ENCODE measurements at regions not wholly inside any gene's neighbourhood (a gene's known extent, or its start where the extent isn't known, plus 50 kb on each side); places are given as distances from the start of the nearest gene placed in this dataset.

DNA sequence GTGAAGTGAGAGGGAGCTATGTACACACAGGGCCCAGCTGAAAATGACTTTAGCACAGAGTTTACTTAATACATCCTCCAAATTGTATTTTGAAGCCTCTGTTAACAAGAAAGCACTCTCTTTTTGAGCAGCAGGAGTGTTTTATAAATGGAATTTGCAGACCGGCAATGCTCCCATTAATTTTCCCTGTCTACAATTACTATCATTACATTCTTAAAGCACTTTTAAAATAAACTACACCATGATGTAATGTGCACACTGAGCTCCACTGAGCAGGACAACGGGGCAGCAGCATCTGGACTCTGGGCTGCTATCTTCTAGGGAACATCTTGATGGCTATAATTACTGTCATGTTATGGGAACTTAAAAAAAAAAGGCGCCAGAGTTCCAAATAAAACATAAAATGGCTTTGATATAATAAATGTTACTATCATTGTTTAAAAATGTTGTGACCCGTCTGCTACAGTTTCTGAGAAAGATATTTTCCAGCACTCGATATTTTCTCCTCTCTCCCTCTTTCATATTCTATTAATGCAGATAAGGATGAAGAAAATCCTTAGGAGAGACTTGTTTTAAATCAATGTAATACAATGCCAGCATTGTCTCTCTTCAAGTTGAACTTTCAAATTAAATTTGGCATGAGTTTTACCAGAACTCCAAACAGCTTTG is 150.9 kb downstream of the HLX start:
- H3K4me3 ChIP-seq, result no peak overlapping the region
- no peaks in the 10 kb centered on the region for H3K27me3 ChIP-seq
- H3K9ac ChIP-seq (ENCODE audit: low read depth in 2 of 2, low read length in 2 of 2), result no peak overlapping the region
- TF ChIP-seq, protein P1, sequence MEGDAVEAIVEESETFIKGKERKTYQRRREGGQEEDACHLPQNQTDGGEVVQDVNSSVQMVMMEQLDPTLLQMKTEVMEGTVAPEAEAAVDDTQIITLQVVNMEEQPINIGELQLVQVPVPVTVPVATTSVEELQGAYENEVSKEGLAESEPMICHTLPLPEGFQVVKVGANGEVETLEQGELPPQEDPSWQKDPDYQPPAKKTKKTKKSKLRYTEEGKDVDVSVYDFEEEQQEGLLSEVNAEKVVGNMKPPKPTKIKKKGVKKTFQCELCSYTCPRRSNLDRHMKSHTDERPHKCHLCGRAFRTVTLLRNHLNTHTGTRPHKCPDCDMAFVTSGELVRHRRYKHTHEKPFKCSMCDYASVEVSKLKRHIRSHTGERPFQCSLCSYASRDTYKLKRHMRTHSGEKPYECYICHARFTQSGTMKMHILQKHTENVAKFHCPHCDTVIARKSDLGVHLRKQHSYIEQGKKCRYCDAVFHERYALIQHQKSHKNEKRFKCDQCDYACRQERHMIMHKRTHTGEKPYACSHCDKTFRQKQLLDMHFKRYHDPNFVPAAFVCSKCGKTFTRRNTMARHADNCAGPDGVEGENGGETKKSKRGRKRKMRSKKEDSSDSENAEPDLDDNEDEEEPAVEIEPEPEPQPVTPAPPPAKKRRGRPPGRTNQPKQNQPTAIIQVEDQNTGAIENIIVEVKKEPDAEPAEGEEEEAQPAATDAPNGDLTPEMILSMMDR (IDR thresholded peaks at IDR 0.05), result no peak
- no peak overlapping the region for H3K27ac ChIP-seq
- no peaks in the 10 kb centered on the region for H3K4me1 ChIP-seq
- H3K9me3 ChIP-seq, result no peaks in the 10 kb centered on the region
- intact Hi-C loops (cut with DNase I), result no loop called here
- no peaks in the 10 kb centered on the region for H3K36me3 ChIP-seq
- no peak for DNase-seq

DNA sequence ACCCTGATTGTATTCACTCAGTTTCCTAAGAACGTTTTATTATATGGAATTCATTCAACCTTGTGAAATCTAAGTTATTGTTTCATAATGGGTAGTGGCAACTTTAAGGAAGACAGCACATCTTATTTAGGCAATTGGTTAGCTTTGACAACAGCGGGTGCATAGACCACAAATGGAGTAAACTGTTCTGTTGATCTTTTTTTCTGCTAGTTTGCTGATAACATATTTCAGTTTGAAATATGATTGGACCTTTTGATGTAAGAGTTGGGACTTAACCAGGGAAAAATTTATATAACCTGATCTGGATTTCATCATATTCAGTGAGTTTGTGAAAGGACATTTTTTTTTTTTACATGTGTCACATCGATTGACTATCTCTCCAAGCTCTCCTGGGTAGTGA is 151.7 kb downstream of the HLX start:
- Histone ChIP-seq H3K36me3 (no peaks in the 10 kb centered on the region), H3K4me3 (no peak overlapping the region), H3K4me1 (no peaks in the 10 kb centered on the region), H3K27me3 (no peaks in the 10 kb centered on the region), H3K9me3 (no peaks in the 10 kb centered on the region), H3K27ac (no peak overlapping the region), H3K9ac (ENCODE audit: low read depth in 2 of 2, low read length in 2 of 2) (no peak overlapping the region)
- intact Hi-C loops (cut with DNase I), result no loop called here
- TF ChIP-seq, protein P1 (IDR thresholded peaks at IDR 0.05), result no peak
- DNase-seq, result no peak

DNA sequence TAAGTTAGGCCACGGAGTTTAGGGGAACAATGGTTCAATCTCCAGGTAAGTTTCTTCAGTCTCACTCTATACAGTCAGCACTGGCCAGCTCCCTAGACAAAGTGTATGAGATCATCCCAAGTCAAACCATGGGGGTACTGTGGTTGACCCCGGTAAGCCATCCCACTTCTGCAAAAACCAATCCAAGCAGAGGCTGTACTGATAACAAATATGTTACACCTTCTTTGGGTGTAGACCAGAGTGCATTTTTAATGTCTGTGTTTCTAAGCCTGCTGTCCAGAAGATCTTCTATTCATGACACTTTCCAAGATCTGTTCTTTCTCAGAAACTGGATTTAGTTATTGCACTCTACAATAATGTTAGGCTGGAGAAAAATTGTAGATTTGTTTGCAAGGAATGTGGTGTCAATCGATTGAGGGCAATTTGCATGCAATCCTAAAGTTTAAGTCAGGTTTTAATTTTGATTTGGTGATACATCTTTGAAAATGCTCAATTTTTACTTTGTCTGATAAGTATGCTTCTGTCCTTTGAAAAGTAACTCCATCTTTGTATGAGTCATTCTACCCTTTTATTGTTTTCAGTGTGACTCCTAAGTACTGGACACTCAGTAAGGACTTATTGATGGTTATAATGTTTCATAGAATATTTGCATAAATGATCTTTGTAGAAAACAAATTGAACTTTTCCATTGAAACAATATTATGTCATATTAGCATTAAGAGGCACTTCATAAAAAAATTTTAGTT is 152.4 kb downstream of the HLX start:
- Histone ChIP-seq H3K9ac (ENCODE audit: low read depth in 2 of 2, low read length in 2 of 2) (no peak overlapping the region), H3K4me3 (no peak overlapping the region), H3K9me3 (no peaks in the 10 kb centered on the region), H3K36me3 (no peaks in the 10 kb centered on the region), H3K27ac (no peak overlapping the region), H3K4me1 (no peaks in the 10 kb centered on the region), H3K27me3 (no peaks in the 10 kb centered on the region)
- TF ChIP-seq, protein P1 (IDR thresholded peaks at IDR 0.05), result no peak
- no peak for DNase-seq
- intact Hi-C loops (cut with DNase I), result no loop called here

DNA sequence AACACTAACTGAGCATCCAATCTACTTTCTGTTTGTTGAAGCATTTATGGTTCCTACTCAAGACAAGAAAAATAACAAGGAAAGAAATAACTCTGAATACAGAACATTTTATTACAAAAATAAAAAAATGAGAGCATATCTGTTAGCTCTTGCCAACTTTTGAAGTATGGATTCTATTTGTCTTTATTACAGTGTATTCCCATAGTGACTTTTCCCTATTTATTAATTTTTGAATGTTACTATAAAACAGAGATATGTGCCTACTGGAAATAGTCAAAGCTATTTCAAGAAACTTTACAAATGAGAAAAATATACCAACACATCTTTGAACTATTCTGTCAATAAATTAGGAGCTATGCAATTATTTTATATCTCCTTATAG is 153.0 kb downstream of the HLX start:
- TF ChIP-seq, protein P1 (IDR thresholded peaks at IDR 0.05), result no peak
- no peaks in the 10 kb centered on the region for H3K36me3 ChIP-seq
- H3K27me3 ChIP-seq, result no peaks in the 10 kb centered on the region
- no peak overlapping the region for H3K9ac ChIP-seq (ENCODE audit: low read depth in 2 of 2, low read length in 2 of 2)
- H3K4me1 ChIP-seq, result no peaks in the 10 kb centered on the region
- H3K27ac ChIP-seq, result no peak overlapping the region
- H3K9me3 ChIP-seq, result no peaks in the 10 kb centered on the region
- DNase-seq, result no peak
- intact Hi-C loops (cut with DNase I), result no loop called here
- H3K4me3 ChIP-seq, result no peak overlapping the region

DNA sequence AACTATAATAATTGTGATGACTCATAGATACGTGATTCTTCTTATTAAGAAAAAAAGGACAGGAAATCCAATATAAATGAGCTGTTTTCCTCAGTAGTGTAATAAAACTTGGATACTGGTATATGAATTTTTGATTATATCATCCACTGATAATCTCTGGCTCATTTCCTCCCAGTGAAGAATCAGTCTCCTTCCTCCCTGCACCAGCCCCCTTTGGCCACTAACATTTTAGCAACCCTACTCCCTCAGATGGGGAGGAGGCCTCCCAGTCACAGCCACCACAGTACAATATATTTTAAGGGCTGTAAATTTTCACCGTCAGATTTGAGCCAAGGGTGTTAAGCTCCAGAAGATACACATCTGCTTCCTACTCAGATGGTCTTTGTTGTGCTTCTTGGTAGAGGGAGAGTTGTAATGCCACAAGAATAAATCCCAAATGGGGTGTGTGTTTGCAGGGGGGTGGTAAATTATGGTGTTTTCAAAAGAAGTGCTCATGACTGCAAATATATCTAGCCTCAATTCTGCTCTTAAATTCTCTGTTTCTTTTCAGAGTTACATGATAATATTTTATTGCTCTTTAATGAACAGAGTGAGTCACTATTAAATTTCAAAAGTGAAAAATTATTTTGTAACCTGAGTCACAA is 153.5 kb downstream of the HLX start:
- no peaks in the 10 kb centered on the region for H3K36me3 ChIP-seq
- intact Hi-C loops (cut with DNase I), result no loop called here
- no peak overlapping the region for H3K27ac ChIP-seq
- H3K4me3 ChIP-seq, result no peak overlapping the region
- no peaks in the 10 kb centered on the region for H3K9me3 ChIP-seq
- no peak overlapping the region for H3K9ac ChIP-seq (ENCODE audit: low read depth in 2 of 2, low read length in 2 of 2)
- no peaks in the 10 kb centered on the region for H3K4me1 ChIP-seq
- H3K27me3 ChIP-seq, result no peaks in the 10 kb centered on the region
- TF ChIP-seq, protein P1 (IDR thresholded peaks at IDR 0.05), result no peak
- no peak for DNase-seq
